PC-3 (cell line): ENCODE measurements at regions not wholly inside any gene's neighbourhood (a gene's known extent, or its start where the extent isn't known, plus 50 kb on each side); places are given as distances from the start of the nearest gene placed in this dataset.

Source experiments
- ATAC-seq: fragments of 200-7000 bp; cut with Tn5 transposase; 2 replicates; pipeline ENCODE4 v1.9.1; 2020; ENCODE audit warnings: mild to moderate bottlenecking, moderate library complexity
- BruUV-seq: library from RNA; stranded (reverse); fragments of 400-500 nt; replicated peaks from 2 replicates; lab custom pipeline; 2021; lab: Mats Ljungman, UMichigan
- CTCF ChIA-PET: fragments of 300-600 bp; sonication (Branson Sonifier 250); formaldehyde crosslinking; loops from one replicate; lab custom pipeline; 2022; ENCODE audit warnings: antibody characterized with exemption; lab: Charles Lee
- POLR2A ChIA-PET: fragments of 300-600 bp; sonication (Branson Sonifier 250); formaldehyde crosslinking; loops from one replicate; lab custom pipeline; 2022; ENCODE audit warnings: antibody characterized with exemption; ENCODE audit not compliant: unreplicated experiment; lab: Charles Lee
- DNase-seq: peaks from one replicate; pipeline ENCODE4 v3.0.0-alpha.2; 2015
- H2AFZ ChIP-seq: fragments of 300-600 bp; sonication (generic); 2 replicates; pipeline ENCODE4 v1.6.0; 2016; ENCODE audit warnings: antibody characterized with exemption, low read length
- H3F3A ChIP-seq: fragments of 300-600 bp; sonication (generic); one replicate; pipeline ENCODE4 v1.6.0; 2017; ENCODE audit warnings: antibody characterized with exemption, low read length, control low read depth, mild to moderate bottlenecking; ENCODE audit not compliant: unreplicated experiment
- H3K27ac ChIP-seq: fragments of 300-600 bp; sonication (generic); 2 replicates; pipeline ENCODE4 v1.5.1; 2016; ENCODE audit warnings: mild to moderate bottlenecking, low read length
- H3K27me3 ChIP-seq: fragments of 300-600 bp; sonication (generic); 2 replicates; pipeline ENCODE4 v1.6.1; 2016; ENCODE audit warnings: low read length, mixed read lengths
- H3K36me3 ChIP-seq: fragments of 300-600 bp; sonication (generic); 2 replicates; pipeline ENCODE4 v1.6.1; 2016; ENCODE audit warnings: low read depth, mixed run types, low read length, mixed read lengths
- H3K4me1 ChIP-seq: fragments of 300-600 bp; sonication (generic); 2 replicates; pipeline ENCODE4 v1.5.1; 2016; ENCODE audit warnings: low read length; ENCODE audit not compliant: insufficient read depth
- H3K4me2 ChIP-seq: fragments of 300-600 bp; sonication (generic); 2 replicates; pipeline ENCODE4 v1.6.0; 2016; ENCODE audit warnings: low read length
- H3K4me3 ChIP-seq: fragments of 300-600 bp; sonication (generic); 2 replicates; pipeline ENCODE4 v1.5.1; 2016; ENCODE audit warnings: mild to moderate bottlenecking, low read length, mixed read lengths
- H3K79me2 ChIP-seq: fragments of 300-600 bp; sonication (generic); 2 replicates; pipeline ENCODE4 v1.6.1; 2017; ENCODE audit warnings: low read length, mixed read lengths
- H3K9ac ChIP-seq: fragments of 300-600 bp; sonication (generic); 2 replicates; pipeline ENCODE4 v1.6.0; 2016; ENCODE audit warnings: mild to moderate bottlenecking, low read length
- H3K9me2 ChIP-seq: fragments of 300-600 bp; sonication (generic); replicated peaks from 2 replicates; pipeline ENCODE4 v1.6.1; 2016; ENCODE audit warnings: mixed run types, low read length, mixed read lengths
- H3K9me3 ChIP-seq: fragments of 300-600 bp; sonication (generic); 2 replicates; pipeline ENCODE4 v1.6.1; 2016; ENCODE audit warnings: low read length, mixed read lengths
- H4K20me1 ChIP-seq: fragments of 300-600 bp; sonication (generic); 2 replicates; pipeline ENCODE4 v1.6.1; 2016; ENCODE audit warnings: low read length, mixed read lengths
- CTCF ChIP-seq: fragments of 300-600 bp; sonication (generic); conservative IDR thresholded peaks from 2 replicates; pipeline ENCODE4 v1.5.1; 2017; ENCODE audit warnings: antibody characterized with exemption, low read depth, mild to moderate bottlenecking, low read length
- EZH2 ChIP-seq: fragments of 300-600 bp; sonication (generic); IDR thresholded peaks from one replicate; pipeline ENCODE4 v1.6.1; 2017; ENCODE audit warnings: antibody characterized with exemption, mild to moderate bottlenecking, low read length; ENCODE audit not compliant: unreplicated experiment
- EZH2phosphoT487 ChIP-seq: fragments of 300-600 bp; sonication (generic); IDR thresholded peaks from 2 replicates; pipeline ENCODE4 v1.6.1; 2018; ENCODE audit warnings: mild to moderate bottlenecking, antibody characterized with exemption, low read length, borderline replicate concordance
- intact Hi-C: fragments of 100-400 bp; cut with micrococcal nuclease; formaldehyde crosslinking; loops from 2 replicates; pipeline ENCODE4 v1.9.0; 2023

DNA sequence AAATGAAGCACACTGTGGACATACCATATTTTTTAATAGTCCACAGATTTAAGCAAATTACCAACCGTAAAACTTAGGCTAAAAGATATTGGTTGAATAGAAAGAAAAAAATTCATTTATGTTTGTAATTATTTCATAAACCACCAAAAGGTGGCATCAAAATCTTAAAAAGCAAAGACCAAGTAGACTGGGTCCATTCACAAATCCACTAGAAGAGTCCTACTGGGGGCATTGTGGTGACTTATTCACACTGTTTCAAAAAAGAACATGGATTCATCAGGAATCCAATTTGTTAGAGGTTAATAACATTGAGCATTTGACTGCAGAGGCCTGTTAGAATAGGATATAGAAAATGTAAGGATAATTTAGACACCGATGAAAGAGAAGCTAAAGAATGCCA lies 194.9 kb upstream of the KYNU start:
- H3K27ac ChIP-seq = no peak overlapping the region
- intact Hi-C loops = loop anchor here (1.0 kb wide), 3 partner anchors 194 to 307 kb away; no protein-coding TSS in a partner anchor
- H3F3A ChIP-seq = no peaks in the 10 kb centered on the region
- no peaks in the 10 kb centered on the region for H3K27me3 ChIP-seq
- BruUV-seq = no TSS peak
- no peak overlapping the region for H3K4me2 ChIP-seq
- no peaks in the 10 kb centered on the region for H3K9me2 ChIP-seq
- TF ChIP-seq EZH2 = no peak
- no peak for TF ChIP-seq EZH2phosphoT487
- TF ChIP-seq CTCF = peak; percentile 66
- ATAC-seq (no peak; the same call in 1 of the 2 replicates), DNase-seq (peak; percentile 42)
- ChIA-PET CTCF (no interaction called here), POLR2A (no interaction called here)
- no peaks in the 10 kb centered on the region for H4K20me1 ChIP-seq
- H3K9me3 ChIP-seq = no peaks in the 10 kb centered on the region
- no peaks in the 10 kb centered on the region for H3K4me1 ChIP-seq
- no peak overlapping the region for H2AFZ ChIP-seq
- H3K36me3 ChIP-seq = no peaks in the 10 kb centered on the region
- no peak overlapping the region for H3K9ac ChIP-seq
- H3K4me3 ChIP-seq = no peak overlapping the region
- H3K79me2 ChIP-seq = no peaks in the 10 kb centered on the region

- ChIA-PET CTCF (no interaction called here), POLR2A (no interaction called here)
- Histone ChIP-seq H3K27ac (no peak overlapping the region), H3K9me3 (no peaks in the 10 kb centered on the region), H3K9ac (no peak overlapping the region), H4K20me1 (no peaks in the 10 kb centered on the region), H3K4me1 (no peaks in the 10 kb centered on the region), H3K79me2 (no peaks in the 10 kb centered on the region), H2AFZ (no peak overlapping the region), H3K9me2 (no peaks in the 10 kb centered on the region), H3K27me3 (no peaks in the 10 kb centered on the region), H3K4me2 (no peak overlapping the region), H3K36me3 (no peaks in the 10 kb centered on the region), H3K4me3 (no peak overlapping the region), H3F3A (no peaks in the 10 kb centered on the region)
- ATAC-seq = no peak
- no TSS peak for BruUV-seq
- DNase-seq = no peak
- TF ChIP-seq EZH2phosphoT487 = no peak
- no peak for TF ChIP-seq EZH2
- no peak for TF ChIP-seq CTCF
- intact Hi-C loops = loop anchor here (1.0 kb wide), 3 partner anchors 194 to 307 kb away; no protein-coding TSS in a partner anchor
Measured at GRCh38 chr2:142681952-142682351, 195.5 kb upstream of the KYNU start.

GRCh38 chr2:142678164-142678563 lies 199.3 kb upstream of the KYNU start:
- H3K27me3 ChIP-seq = no peaks in the 10 kb centered on the region
- TF ChIP-seq EZH2 (no peak), CTCF (no peak), EZH2phosphoT487 (no peak)
- no peak overlapping the region for H2AFZ ChIP-seq
- H4K20me1 ChIP-seq = no peaks in the 10 kb centered on the region
- H3K9me3 ChIP-seq = no peaks in the 10 kb centered on the region
- POLR2A ChIA-PET = no interaction called here
- intact Hi-C loops = no loop called here
- ATAC-seq = no peak
- H3K9me2 ChIP-seq = no peaks in the 10 kb centered on the region
- H3K79me2 ChIP-seq = no peaks in the 10 kb centered on the region
- H3K4me3 ChIP-seq = no peak overlapping the region
- no peaks in the 10 kb centered on the region for H3K36me3 ChIP-seq
- no peak overlapping the region for H3K27ac ChIP-seq
- no TSS peak for BruUV-seq
- no peaks in the 10 kb centered on the region for H3F3A ChIP-seq
- DNase-seq = no peak
- H3K4me2 ChIP-seq = no peak overlapping the region
- no peak overlapping the region for H3K9ac ChIP-seq
- CTCF ChIA-PET = no interaction called here
- H3K4me1 ChIP-seq = no peaks in the 10 kb centered on the region
